Stomach (tissue), 8 donors: ENCODE measurements at regions not wholly inside any gene's neighbourhood (a gene's known extent, or its start where the extent isn't known, plus 50 kb on each side); places are given as distances from the start of the nearest gene placed in this dataset.

Source experiments
- DNase-seq, 2 donors: peaks; one replicate each; pipeline versions ENCODE4 v3.0.0 to v3.0.0-alpha.2; 2013 to 2019
- H3K27ac ChIP-seq, 5 donors: fragments of 200-600 bp in 4 of 5; sonication (generic) in 4 of 5; one replicate each; pipeline ENCODE4 v1.5.1; 2013 to 2019; ENCODE audit warnings: mild to moderate bottlenecking in 1 of 5, moderate library complexity in 1 of 5
- H3K27me3 ChIP-seq, 3 donors: fragments of 200-600 bp; sonication (generic); one replicate each; pipeline ENCODE4 v1.5.1; 2017 to 2019; ENCODE audit warnings: mixed run types in 1 of 3
- H3K36me3 ChIP-seq, 4 donors: fragments of 200-600 bp; sonication (generic); 1 replicate in 3 of 4; 2 replicates in 1 of 4; pipeline ENCODE4 v1.5.1; 2016 to 2019
- H3K4me1 ChIP-seq, 4 donors: fragments of 200-600 bp; sonication (generic); one replicate each; pipeline ENCODE4 v1.5.1; 2016 to 2019
- H3K4me3 ChIP-seq, 4 donors: fragments of 200-600 bp; sonication (generic) in 3 of 4; one replicate each; pipeline ENCODE4 v1.5.1; 2016 to 2019; ENCODE audit warnings: mild to moderate bottlenecking in 1 of 4
- H3K9me3 ChIP-seq, 4 donors: fragments of 200-600 bp; sonication (generic); one replicate each; pipeline ENCODE4 v1.5.1; 2016 to 2019
- CTCF ChIP-seq, 7 experiments: fragments of 450-650 bp in 4 of 7; fragments of 200-600 bp in 3 of 7; sonication (generic) in 3 of 7; IDR thresholded peaks; one replicate each; pipeline ENCODE4 v1.5.1; 2016 to 2019; ENCODE audit warnings: antibody characterized with exemption in 7 of 7, control low read depth in 2 of 7, mild to moderate bottlenecking in 1 of 7
- EP300 ChIP-seq: sonication (generic); formaldehyde crosslinking; IDR thresholded peaks from one replicate; pipeline ENCODE4 v1.6.1; 2017; ENCODE audit warnings: antibody characterized with exemption
- POLR2A ChIP-seq, 4 donors: fragments of 450-650 bp; IDR thresholded peaks; one replicate each; pipeline ENCODE4 v1.6.1; 2016; ENCODE audit warnings: antibody characterized with exemption in 4 of 4, control low read depth in 2 of 4, mild to moderate bottlenecking in 1 of 4, moderate library complexity in 1 of 4
- POLR2AphosphoS5 ChIP-seq, 3 donors: sonication (generic); formaldehyde crosslinking; IDR thresholded peaks; one replicate each; pipeline ENCODE4 v1.6.1; 2016; ENCODE audit warnings: antibody characterized with exemption in 3 of 3
- WGBS, 5 donors: extraction: QIAGEN DNeasy Blood & Tissue Kit in 3 of 5; methylation state at CpG; one replicate each; pipeline versions ENCODE4 v1.1.5 to v1.1.7; 2013 to 2018; 5-methylcytosine and 5-hydroxymethylcytosine counted together
- intact Hi-C: fragments of 100-400 bp; cut with DNase I; formaldehyde crosslinking; loops from one replicate; pipeline ENCODE4 v1.15.1; 2023; ENCODE audit warnings: low total_unique reads
- donor health status: healthy with polysubstance abuse.
- donor health status: Bipolar disorder and iron deficiency.
- donor health status: healthy.

DNA sequence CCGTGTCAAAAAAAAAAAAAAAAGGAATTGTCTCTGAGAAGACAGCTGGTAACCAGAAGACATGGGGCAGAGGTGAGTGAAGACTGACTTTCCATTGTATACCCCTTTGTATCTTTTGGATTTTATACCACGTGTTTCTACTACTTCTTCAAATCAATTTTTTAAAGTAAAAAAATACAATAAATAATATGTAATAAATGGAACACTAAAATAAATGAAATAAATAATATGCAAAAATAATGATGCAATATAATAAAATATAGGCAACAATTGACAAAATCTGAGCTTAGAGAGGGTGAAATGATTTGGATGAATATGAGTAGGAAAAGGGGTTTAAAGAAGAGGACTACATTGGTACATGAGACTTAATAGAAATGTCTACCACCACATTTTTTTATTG is 155.8 kb downstream of the IL15 start:
- no peaks in the 10 kb centered on the region for H3K4me1 ChIP-seq
- TF ChIP-seq CTCF (IDR thresholded peaks at IDR 0.05), result no peak
- no peak for TF ChIP-seq POLR2A (IDR thresholded peaks at IDR 0.05)
- H3K4me3 ChIP-seq, result no peak overlapping the region
- H3K36me3 ChIP-seq, result no peaks in the 10 kb centered on the region
- no peak for DNase-seq
- no peaks in the 10 kb centered on the region for H3K27me3 ChIP-seq
- WGBS, 5 donors, result 89 to 97% (median 94%) methylated on average over 2 of the region's 2 CpGs
- no peak overlapping the region for H3K27ac ChIP-seq
- H3K9me3 ChIP-seq, result no peaks in the 10 kb centered on the region
- intact Hi-C loops, result no loop called here

DNA sequence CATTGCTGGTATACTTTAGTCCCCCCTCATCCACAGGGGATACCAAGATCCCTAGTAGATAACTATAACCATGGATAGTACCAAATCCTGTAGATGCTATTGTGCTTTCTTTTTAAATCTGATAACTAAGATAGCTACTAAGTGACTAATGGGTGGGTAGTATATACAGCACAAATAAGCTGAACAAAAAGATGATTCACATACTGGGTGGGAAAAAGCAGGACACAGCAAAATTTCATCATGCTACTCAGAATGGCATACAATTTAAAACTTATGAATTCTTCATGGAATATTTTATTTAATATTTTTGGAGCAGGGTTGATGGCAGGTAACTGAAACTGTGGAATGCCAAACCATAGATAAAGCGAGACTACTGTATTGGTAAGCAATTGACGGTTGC is 161.6 kb downstream of the IL15 start:
- 95 to 99% (median 96%) methylated on average over 2 of the region's 2 CpGs for whole genome bisulfite sequencing, 5 donors
- TF ChIP-seq POLR2AphosphoS5 (IDR thresholded peaks at IDR 0.05) (no peak), POLR2A (IDR thresholded peaks at IDR 0.05) (no peak), EP300 (no peak), CTCF (IDR thresholded peaks at IDR 0.05) (no peak)
- Histone ChIP-seq H3K36me3 (no peaks in the 10 kb centered on the region), H3K27ac (no peak overlapping the region), H3K9me3 (no peaks in the 10 kb centered on the region), H3K27me3 (no peaks in the 10 kb centered on the region), H3K4me1 (no peaks in the 10 kb centered on the region), H3K4me3 (no peak overlapping the region)
- intact Hi-C loops, result no loop called here
- DNase-seq, result no peak

GRCh38 chr4:141801558-141801957 is 165.2 kb downstream of the IL15 start:
- WGBS, 5 donors, result 71 to 93% (median 81%) methylated on average over 3 of the region's 3 CpGs

GRCh38 chr4:141802333-141802732 is 165.9 kb downstream of the IL15 start:
- DNase-seq, result no peak
- 60 to 90% (median 84%) methylated on average over 1 of the region's 1 CpG for WGBS, 5 donors
- Histone ChIP-seq H3K27ac (no peak overlapping the region), H3K36me3 (no peaks in the 10 kb centered on the region), H3K9me3 (no peaks in the 10 kb centered on the region), H3K4me3 (no peak overlapping the region), H3K27me3 (no peaks in the 10 kb centered on the region), H3K4me1 (no peaks in the 10 kb centered on the region)
- TF ChIP-seq POLR2AphosphoS5 (IDR thresholded peaks at IDR 0.05), result no peak
- TF ChIP-seq CTCF (IDR thresholded peaks at IDR 0.05), result no peak
- no peak for TF ChIP-seq EP300
- TF ChIP-seq POLR2A (IDR thresholded peaks at IDR 0.05), result no peak
- intact Hi-C loops, result no loop called here

More at GRCh38 chr4:141801558-141801957, 165.2 kb downstream of the IL15 start:
- no peak for DNase-seq
- Histone ChIP-seq H3K27me3 (no peaks in the 10 kb centered on the region), H3K36me3 (no peaks in the 10 kb centered on the region), H3K27ac (no peak overlapping the region), H3K9me3 (no peaks in the 10 kb centered on the region), H3K4me3 (no peak overlapping the region), H3K4me1 (no peaks in the 10 kb centered on the region)
- intact Hi-C loops, result no loop called here
- TF ChIP-seq EP300, result no peak
- TF ChIP-seq POLR2AphosphoS5 (IDR thresholded peaks at IDR 0.05), result no peak
- no peak for TF ChIP-seq POLR2A (IDR thresholded peaks at IDR 0.05)
- TF ChIP-seq CTCF (IDR thresholded peaks at IDR 0.05), result no peak
